Subcutaneous abdominal adipose tissue (tissue), 5 donors: ENCODE measurements at regions not wholly inside any gene's neighbourhood (a gene's known extent, or its start where the extent isn't known, plus 50 kb on each side); places are given as distances from the start of the nearest gene placed in this dataset.

ENCODE experiments used
- H3K27ac ChIP-seq: one replicate; pipeline ENCODE4 v1.7.0; 2013; ENCODE audit warnings: low read depth, mild to moderate bottlenecking, inconsistent platforms, low read length, moderate library complexity
- H3K27me3 ChIP-seq, 5 donors: one replicate each; pipeline ENCODE4 v1.7.0; 2013; ENCODE audit warnings: low read length in 5 of 5, inconsistent platforms in 1 of 5; ENCODE audit not compliant: control insufficient read depth in 5 of 5, insufficient read depth in 4 of 5
- H3K36me3 ChIP-seq, 5 donors: one replicate each; pipeline ENCODE4 v1.7.0; 2013; ENCODE audit warnings: low read length in 5 of 5; ENCODE audit not compliant: control insufficient read depth in 5 of 5, insufficient read depth in 5 of 5
- H3K4me1 ChIP-seq, 5 donors: one replicate each; pipeline ENCODE4 v1.7.0; 2013; ENCODE audit warnings: low read length in 5 of 5, mild to moderate bottlenecking in 3 of 5, moderate library complexity in 1 of 5; ENCODE audit not compliant: control insufficient read depth in 5 of 5, insufficient read depth in 5 of 5
- H3K4me3 ChIP-seq, 5 donors: one replicate each; pipeline ENCODE4 v1.7.0; 2013; ENCODE audit warnings: low read length in 5 of 5, low read depth in 1 of 5
- H3K9ac ChIP-seq, 5 donors: one replicate each; pipeline ENCODE4 v1.7.0; 2013; ENCODE audit warnings: low read length in 5 of 5, mild to moderate bottlenecking in 4 of 5, moderate library complexity in 3 of 5
- H3K9me3 ChIP-seq, 5 donors: one replicate each; pipeline ENCODE4 v1.7.0; 2013; ENCODE audit warnings: low read length in 5 of 5; ENCODE audit not compliant: control insufficient read depth in 5 of 5
- donor health status: healthy.
- donor health status: healthy.
- donor health status: healthy.
- donor health status: healthy.
- donor health status: healthy.

- Histone ChIP-seq H3K4me3 (no peak overlapping the region), H3K4me1 (peaks cover 0 to 6% (median 0%) of the 10 kb centered on the region in 5 donors), H3K27ac (no peak overlapping the region), H3K9me3 (no peaks in the 10 kb centered on the region), H3K9ac (no peak overlapping the region), H3K27me3 (peaks cover 2 to 18% (median 9%) of the 10 kb centered on the region in 5 donors), H3K36me3 (no peaks in the 10 kb centered on the region)
These were observed 74.7 kb upstream of the VPREB1 start for GRCh38 chr22:22169923-22170322.

- H3K36me3 ChIP-seq: no peaks in the 10 kb centered on the region
These were observed 75.4 kb upstream of the VPREB1 start for GRCh38 chr22:22168941-22169867.

GRCh38 chr22:22168190-22168940 lies 76.2 kb upstream of the VPREB1 start:
- no peak overlapping the region for H3K9ac ChIP-seq
- no peaks in the 10 kb centered on the region for H3K9me3 ChIP-seq
- peak overlapping the region in 3 of 5 donors; percentile 18 to 39 (median 19) for H3K4me3 ChIP-seq
- peaks cover 2 to 27% (median 15%) of the 10 kb centered on the region in 5 donors for H3K27me3 ChIP-seq
- H3K4me1 ChIP-seq: peaks cover 0 to 6% (median 0%) of the 10 kb centered on the region in 5 donors
- no peak overlapping the region for H3K27ac ChIP-seq
- no peaks in the 10 kb centered on the region for H3K36me3 ChIP-seq

More at GRCh38 chr22:22168941-22169867, 75.4 kb upstream of the VPREB1 start:
- H3K27ac ChIP-seq: no peak overlapping the region
- H3K9me3 ChIP-seq: no peaks in the 10 kb centered on the region
- H3K4me1 ChIP-seq: peaks cover 0 to 6% (median 0%) of the 10 kb centered on the region in 5 donors
- no peak overlapping the region for H3K4me3 ChIP-seq
- no peak overlapping the region for H3K9ac ChIP-seq
- H3K27me3 ChIP-seq: peaks cover 2 to 23% (median 9%) of the 10 kb centered on the region in 5 donors

GRCh38 chr22:22167791-22168189 lies 76.8 kb upstream of the VPREB1 start:
- H3K4me3 ChIP-seq: no peak overlapping the region
- H3K36me3 ChIP-seq: no peaks in the 10 kb centered on the region
- peaks cover 0 to 6% (median 0%) of the 10 kb centered on the region in 5 donors for H3K4me1 ChIP-seq
- H3K9ac ChIP-seq: no peak overlapping the region
- no peaks in the 10 kb centered on the region for H3K9me3 ChIP-seq
- H3K27me3 ChIP-seq: peaks cover 2 to 27% (median 15%) of the 10 kb centered on the region in 5 donors
- no peak overlapping the region for H3K27ac ChIP-seq

- no peak overlapping the region for H3K27ac ChIP-seq
- H3K9me3 ChIP-seq: no peaks in the 10 kb centered on the region
- no peaks in the 10 kb centered on the region for H3K36me3 ChIP-seq
- no peak overlapping the region for H3K9ac ChIP-seq
- H3K4me3 ChIP-seq: no peak overlapping the region
- peaks cover 0 to 6% (median 0%) of the 10 kb centered on the region in 5 donors for H3K4me1 ChIP-seq
- peaks cover 2 to 32% (median 15%) of the 10 kb centered on the region in 5 donors for H3K27me3 ChIP-seq
These were observed 77.5 kb upstream of the VPREB1 start for GRCh38 chr22:22166941-22167713.

GRCh38 chr22:22165936-22166710 lies 78.5 kb upstream of the VPREB1 start:
- H3K4me1 ChIP-seq: peaks cover 0 to 6% (median 0%) of the 10 kb centered on the region in 5 donors
- H3K27ac ChIP-seq: no peak overlapping the region
- H3K9ac ChIP-seq: no peak overlapping the region
- no peaks in the 10 kb centered on the region for H3K36me3 ChIP-seq
- no peak overlapping the region for H3K4me3 ChIP-seq
- H3K9me3 ChIP-seq: no peaks in the 10 kb centered on the region
- H3K27me3 ChIP-seq: peaks cover 2 to 28% (median 15%) of the 10 kb centered on the region in 5 donors

GRCh38 chr22:22164541-22165272 lies 79.9 kb upstream of the VPREB1 start:
- Histone ChIP-seq H3K9ac (no peak overlapping the region), H3K9me3 (no peaks in the 10 kb centered on the region), H3K4me1 (peaks cover 0 to 6% (median 0%) of the 10 kb centered on the region in 5 donors), H3K27me3 (peaks cover 2 to 28% (median 15%) of the 10 kb centered on the region in 5 donors), H3K27ac (no peak overlapping the region), H3K36me3 (no peaks in the 10 kb centered on the region), H3K4me3 (no peak overlapping the region)

- H3K27me3 ChIP-seq: peaks cover 2 to 25% (median 12%) of the 10 kb centered on the region in 5 donors
- H3K4me1 ChIP-seq: no peaks in the 10 kb centered on the region
- H3K9me3 ChIP-seq: no peaks in the 10 kb centered on the region
- no peak overlapping the region for H3K4me3 ChIP-seq
- no peak overlapping the region for H3K9ac ChIP-seq
- no peaks in the 10 kb centered on the region for H3K36me3 ChIP-seq
- no peak overlapping the region for H3K27ac ChIP-seq
These were observed 82.4 kb upstream of the VPREB1 start for GRCh38 chr22:22161924-22162851.
